HEK293 (cell line): ENCODE measurements at regions not wholly inside any gene's neighbourhood (a gene's known extent, or its start where the extent isn't known, plus 50 kb on each side); places are given as distances from the start of the nearest gene placed in this dataset.

ENCODE experiments used
- CTCF ChIP-seq: fragments of 450-650 bp; formaldehyde crosslinking; IDR thresholded peaks from 2 replicates; pipeline ENCODE4 v1.5.1; 2016; ENCODE audit warnings: missing biosample characterization, missing genetic modification characterization
- GLI4 ChIP-seq: fragments of 450-650 bp; formaldehyde crosslinking; IDR thresholded peaks from 2 replicates; pipeline ENCODE4 v1.5.1; 2016; ENCODE audit warnings: missing biosample characterization, missing genetic modification characterization
- PBX3 ChIP-seq: sonication (generic); formaldehyde crosslinking; IDR thresholded peaks from 2 replicates; pipeline ENCODE4 v1.8.1; 2022; ENCODE audit warnings: mild to moderate bottlenecking, moderate library complexity, missing genetic modification reagents
- TCF7L2 ChIP-seq: IDR thresholded peaks from 2 replicates; pipeline ENCODE4 v1.6.1; 2011; ENCODE audit warnings: low read depth, mild to moderate bottlenecking, inconsistent platforms, low read length, moderate library complexity, borderline replicate concordance
- ZFP37 ChIP-seq: fragments of 450-650 bp; formaldehyde crosslinking; IDR thresholded peaks from 2 replicates; pipeline ENCODE4 v1.5.1; 2016; ENCODE audit warnings: missing biosample characterization, missing genetic modification characterization
- ZNF416 ChIP-seq: fragments of 450-650 bp; formaldehyde crosslinking; IDR thresholded peaks from 2 replicates; pipeline ENCODE4 v1.5.1; 2016; ENCODE audit warnings: missing biosample characterization, missing genetic modification characterization
- ZNF791 ChIP-seq: fragments of 450-650 bp; formaldehyde crosslinking; IDR thresholded peaks from 2 replicates; pipeline ENCODE4 v1.5.1; 2016; ENCODE audit warnings: missing biosample characterization, missing genetic modification characterization

DNA sequence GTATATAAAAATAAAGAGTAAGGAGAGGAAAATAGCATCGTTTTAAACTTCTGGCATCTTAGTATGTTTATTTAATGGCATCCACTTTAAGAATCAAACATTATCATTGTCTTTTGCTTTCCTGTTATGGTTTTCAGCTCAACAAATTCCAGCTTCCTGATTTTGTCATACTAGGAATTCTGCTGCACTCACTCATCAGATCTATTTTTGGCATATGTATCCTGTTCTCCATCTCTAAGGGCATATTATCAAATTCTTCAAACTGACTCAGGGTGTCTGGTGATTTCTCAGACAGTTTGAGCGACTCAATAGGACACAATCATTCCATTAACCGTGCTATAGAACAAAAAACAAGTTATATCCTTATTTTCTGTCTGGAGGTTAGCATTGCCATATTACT is 248.5 kb upstream of the DIAPH2 start:
- no peak for TF ChIP-seq PBX3
- TF ChIP-seq TCF7L2 = no peak
- TF ChIP-seq GLI4 (tag by site-specific recombination) = no peak
- TF ChIP-seq ZNF416 (tag by site-specific recombination) = no peak
- no peak for TF ChIP-seq CTCF (tag by site-specific recombination)
- TF ChIP-seq ZNF791 = no peak
- no peak for TF ChIP-seq ZFP37
